Tibial nerve (tissue), 4 donors: ENCODE measurements at regions not wholly inside any gene's neighbourhood (a gene's known extent, or its start where the extent isn't known, plus 50 kb on each side); places are given as distances from the start of the nearest gene placed in this dataset.

ENCODE experiments used
- DNase-seq, 2 donors: peaks; one replicate each; pipeline ENCODE4 v3.0.0-alpha.2; 2019; ENCODE audit warnings: low spot score in 2 of 2
- H3K27ac ChIP-seq, 4 donors: fragments of 200-600 bp; sonication (generic) in 3 of 4; one replicate each; pipeline ENCODE4 v1.5.1; 2017 to 2019; ENCODE audit warnings: mild to moderate bottlenecking in 1 of 4
- H3K27me3 ChIP-seq, 2 donors: fragments of 200-600 bp; sonication (generic) in 1 of 2; one replicate each; pipeline versions ENCODE4 v1.5.1 to v1.6.0; 2017 to 2019
- H3K36me3 ChIP-seq, 3 donors: fragments of 200-600 bp; sonication (generic); one replicate each; pipeline ENCODE4 v1.5.1; 2018 to 2019
- H3K4me1 ChIP-seq, 4 donors: fragments of 200-600 bp; sonication (generic) in 3 of 4; one replicate each; pipeline ENCODE4 v1.5.1; 2017 to 2019
- H3K4me3 ChIP-seq, 4 donors: fragments of 200-600 bp; sonication (generic) in 3 of 4; one replicate each; pipeline ENCODE4 v1.5.1; 2017 to 2019; ENCODE audit warnings: mild to moderate bottlenecking in 1 of 4, moderate library complexity in 1 of 4
- H3K9me3 ChIP-seq, 4 donors: fragments of 200-600 bp; sonication (generic) in 3 of 4; one replicate each; pipeline ENCODE4 v1.5.1; 2017 to 2019
- CTCF ChIP-seq, 5 experiments: fragments of 200-600 bp in 3 of 5; fragments of 450-650 bp in 2 of 5; sonication (generic) in 3 of 5; IDR thresholded peaks; one replicate each; pipeline ENCODE4 v1.5.1; 2016 to 2019; ENCODE audit warnings: antibody characterized with exemption in 5 of 5, mild to moderate bottlenecking in 3 of 5, moderate library complexity in 2 of 5
- EP300 ChIP-seq, 2 donors: sonication (generic); formaldehyde crosslinking; IDR thresholded peaks; one replicate each; pipeline ENCODE4 v1.6.1; 2017; ENCODE audit warnings: antibody characterized with exemption in 2 of 2, mild to moderate bottlenecking in 1 of 2
- POLR2A ChIP-seq, 2 donors: fragments of 450-650 bp; IDR thresholded peaks; one replicate each; pipeline ENCODE4 v1.6.1; 2017; ENCODE audit warnings: antibody characterized with exemption in 2 of 2, mild to moderate bottlenecking in 2 of 2, moderate library complexity in 2 of 2
- WGBS, 2 donors: methylation state at CpG; one replicate each; pipeline ENCODE4 v1.1.5; 2018; 5-methylcytosine and 5-hydroxymethylcytosine counted together

GRCh38 chr2:16440898-16441297 is 224.7 kb downstream of the CYRIA start:
- no peak overlapping the region for H3K27ac ChIP-seq
- H3K27me3 ChIP-seq, result no peaks in the 10 kb centered on the region
- TF ChIP-seq CTCF (IDR thresholded peaks at IDR 0.05) (no peak), EP300 (IDR thresholded peaks at IDR 0.05) (no peak), POLR2A (IDR thresholded peaks at IDR 0.05) (no peak)
- H3K4me1 ChIP-seq, result no peaks in the 10 kb centered on the region
- WGBS, 2 donors, result 63 to 67% methylated on average over 4 of the region's 4 CpGs
- no peak overlapping the region for H3K4me3 ChIP-seq
- H3K9me3 ChIP-seq, result no peaks in the 10 kb centered on the region
- DNase-seq, result no peak
- H3K36me3 ChIP-seq, result no peaks in the 10 kb centered on the region

DNA sequence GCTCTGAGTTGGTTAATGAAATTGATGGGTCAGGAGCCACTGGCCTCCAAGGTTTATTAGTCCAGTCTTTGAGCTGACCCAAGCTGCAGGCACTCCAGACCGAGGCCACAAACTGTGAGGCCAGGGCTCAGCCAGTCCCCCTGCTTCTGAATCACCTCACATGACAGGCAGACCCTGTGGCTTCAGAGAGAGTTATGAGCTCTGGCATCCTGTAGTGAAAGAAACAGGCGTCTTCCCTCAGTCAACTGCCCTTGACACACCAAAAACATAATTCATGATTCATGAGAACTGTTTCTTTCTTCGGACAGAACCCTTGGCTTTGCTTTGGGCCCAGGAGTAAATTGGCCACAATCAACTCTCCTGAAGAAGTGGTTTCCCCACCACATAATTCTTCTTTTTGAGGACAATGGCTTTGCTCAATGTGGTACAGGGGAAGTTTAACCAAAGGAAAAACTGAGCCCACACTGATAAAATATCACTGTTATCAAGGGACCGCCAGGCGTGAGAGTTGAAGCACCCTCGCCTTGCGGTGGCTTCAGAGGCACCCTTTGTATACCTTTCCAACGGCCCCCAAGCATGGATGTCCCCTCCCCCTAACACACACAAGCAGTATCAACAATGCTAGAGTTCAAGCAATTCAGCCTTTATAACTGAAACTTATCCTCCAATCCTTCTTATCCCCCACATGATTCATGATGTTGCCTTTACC is 226.9 kb downstream of the CYRIA start:
- 52 to 58% methylated on average over 8 of the region's 8 CpGs for WGBS, 2 donors
- TF ChIP-seq CTCF (IDR thresholded peaks at IDR 0.05), result no peak
- no peak for TF ChIP-seq EP300 (IDR thresholded peaks at IDR 0.05)
- TF ChIP-seq POLR2A (IDR thresholded peaks at IDR 0.05), result no peak
- Histone ChIP-seq H3K36me3 (no peaks in the 10 kb centered on the region), H3K27me3 (no peaks in the 10 kb centered on the region), H3K4me3 (no peak overlapping the region), H3K4me1 (no peaks in the 10 kb centered on the region), H3K27ac (no peak overlapping the region), H3K9me3 (no peaks in the 10 kb centered on the region)
- no peak for DNase-seq

DNA sequence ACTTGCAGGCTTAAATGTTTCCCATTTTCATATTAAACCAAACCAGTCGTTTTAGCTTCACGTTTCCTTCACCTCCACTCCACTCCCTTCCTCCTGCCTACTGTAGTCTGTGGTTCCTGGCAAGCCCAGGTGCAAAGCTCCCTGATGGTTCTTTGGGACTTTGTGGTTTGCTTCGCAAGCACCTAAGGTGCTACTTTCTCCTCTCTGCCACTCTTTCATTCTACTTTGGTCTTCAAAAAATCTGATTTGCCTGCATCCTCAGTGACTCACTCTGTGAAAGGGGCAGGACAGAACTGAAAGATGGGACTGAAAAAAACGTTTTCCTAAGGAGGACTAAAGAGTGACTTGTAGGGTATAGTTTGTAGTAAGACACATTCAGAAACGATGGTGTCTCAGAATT is 228.4 kb downstream of the CYRIA start:
- Histone ChIP-seq H3K4me3 (no peak overlapping the region), H3K9me3 (no peaks in the 10 kb centered on the region), H3K27me3 (no peaks in the 10 kb centered on the region), H3K27ac (no peak overlapping the region), H3K36me3 (no peaks in the 10 kb centered on the region), H3K4me1 (no peaks in the 10 kb centered on the region)
- no peak for DNase-seq
- 69 to 71% methylated on average over 5 of the region's 5 CpGs for WGBS, 2 donors
- TF ChIP-seq EP300 (IDR thresholded peaks at IDR 0.05) (no peak), POLR2A (IDR thresholded peaks at IDR 0.05) (no peak), CTCF (IDR thresholded peaks at IDR 0.05) (no peak)

DNA sequence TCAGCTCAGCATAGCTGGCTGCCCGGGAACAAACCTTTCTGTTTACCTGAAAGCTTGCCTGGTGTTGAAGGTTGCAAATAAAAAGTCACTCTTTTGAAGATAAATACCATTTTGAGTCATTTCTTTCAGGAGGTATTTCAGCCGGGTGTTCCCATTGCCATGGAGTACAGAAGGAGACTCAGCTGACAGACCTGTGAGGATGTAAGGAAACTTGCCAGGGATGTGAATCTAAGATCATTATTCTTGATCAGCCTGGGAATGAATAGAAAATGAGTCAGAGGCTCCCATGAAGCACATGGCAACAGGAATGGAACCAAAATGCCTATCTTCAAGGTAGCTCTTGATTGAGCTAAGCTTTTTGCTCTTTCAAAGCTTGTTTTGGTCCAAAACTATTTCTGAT is 231.2 kb downstream of the CYRIA start:
- Histone ChIP-seq H3K27me3 (no peaks in the 10 kb centered on the region), H3K4me3 (no peak overlapping the region), H3K9me3 (no peaks in the 10 kb centered on the region), H3K27ac (no peak overlapping the region), H3K4me1 (no peaks in the 10 kb centered on the region), H3K36me3 (no peaks in the 10 kb centered on the region)
- no peak for DNase-seq
- WGBS, 2 donors, result 76 to 81% methylated on average over 2 of the region's 2 CpGs
- no peak for TF ChIP-seq CTCF (IDR thresholded peaks at IDR 0.05)
- TF ChIP-seq POLR2A (IDR thresholded peaks at IDR 0.05), result no peak
- no peak for TF ChIP-seq EP300 (IDR thresholded peaks at IDR 0.05)

GRCh38 chr2:16430846-16431245 is 234.8 kb downstream of the CYRIA start:
- no peak for TF ChIP-seq EP300 (IDR thresholded peaks at IDR 0.05)
- no peak for TF ChIP-seq POLR2A (IDR thresholded peaks at IDR 0.05)
- TF ChIP-seq CTCF (IDR thresholded peaks at IDR 0.05), result no peak
- H3K4me3 ChIP-seq, result no peak overlapping the region
- H3K36me3 ChIP-seq, result no peaks in the 10 kb centered on the region
- H3K27me3 ChIP-seq, result no peaks in the 10 kb centered on the region
- WGBS, 2 donors, result 67 to 78% methylated on average over 3 of the region's 3 CpGs
- H3K4me1 ChIP-seq, result no peaks in the 10 kb centered on the region
- H3K27ac ChIP-seq, result no peak overlapping the region
- no peak for DNase-seq
- H3K9me3 ChIP-seq, result no peaks in the 10 kb centered on the region
